GOT3 (cell line): ENCODE measurements at regions not wholly inside any gene's neighbourhood (a gene's known extent, or its start where the extent isn't known, plus 50 kb on each side); places are given as distances from the start of the nearest gene placed in this dataset.
A peak's percentile ranks its signal among the peaks of the same experiment; 100 is the strongest.

ENCODE experiments used
- DNase-seq: peaks from one replicate; lab custom pipeline; 2025; ENCODE audit warnings: mixed read lengths; lab: John Stamatoyannopoulos, UW

- DNase-seq = peak; percentile 4
These were observed 95.1 kb upstream of the PLET1 start for GRCh38 chr11:112355726-112356125.

- no peak for DNase-seq
These were observed 96.8 kb upstream of the PLET1 start for GRCh38 chr11:112357488-112357887.

GRCh38 chr11:112361396-112361795 lies 100.7 kb upstream of the PLET1 start:
- DNase-seq = no peak

GRCh38 chr11:112363527-112363926 lies 102.9 kb upstream of the PLET1 start:
- DNase-seq = no peak

DNA sequence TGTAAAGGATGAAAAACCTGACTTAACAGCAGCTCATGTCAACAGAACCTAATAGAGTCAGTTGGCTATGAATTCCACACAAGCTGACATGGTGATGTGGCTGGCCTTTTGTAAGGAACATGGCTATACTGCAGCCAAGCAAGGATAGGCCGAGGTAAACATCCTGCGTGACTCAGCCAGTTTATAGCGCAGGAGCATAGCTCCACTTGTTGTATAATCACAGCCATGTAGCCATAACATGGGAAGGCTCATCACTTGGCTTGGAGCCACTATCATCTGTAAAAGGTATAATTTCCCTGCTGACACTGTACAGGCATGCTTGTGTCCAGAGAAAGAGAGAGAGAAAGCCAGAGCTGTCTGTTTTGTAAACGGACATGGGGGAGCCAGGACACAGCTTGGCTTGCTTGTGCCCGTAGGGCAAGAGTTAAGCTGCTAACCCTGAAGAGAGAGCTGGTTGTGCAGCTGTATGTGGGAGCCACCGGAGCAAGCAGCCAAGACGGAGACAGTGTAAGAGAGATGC lies 104.4 kb upstream of the PLET1 start:
- no peak for DNase-seq

DNA sequence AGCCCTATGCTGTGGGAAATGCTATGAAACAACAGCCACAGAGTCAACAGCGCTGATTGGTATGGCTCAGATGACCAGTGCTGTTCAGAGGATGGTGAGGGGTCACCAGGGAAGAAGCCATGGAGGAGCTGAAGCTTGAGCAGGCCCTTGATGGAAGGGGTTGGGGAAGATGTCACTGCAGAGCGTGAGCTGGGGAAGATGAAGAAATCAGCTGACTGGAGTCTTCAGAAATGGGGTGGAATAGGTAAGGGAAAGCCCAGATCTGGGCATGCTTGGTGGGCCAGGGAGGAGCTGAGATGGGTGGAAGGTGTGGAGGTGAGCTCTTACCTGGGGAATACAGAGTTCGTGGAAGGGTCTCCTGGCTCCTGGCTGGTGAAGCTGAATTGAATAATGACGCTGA lies 105.4 kb upstream of the PLET1 start:
- no peak for DNase-seq

GRCh38 chr11:112366777-112367176 lies 106.1 kb upstream of the PLET1 start:
- DNase-seq = no peak

- DNase-seq = no peak
These were observed 106.8 kb upstream of the PLET1 start for GRCh38 chr11:112367461-112367860.

DNA sequence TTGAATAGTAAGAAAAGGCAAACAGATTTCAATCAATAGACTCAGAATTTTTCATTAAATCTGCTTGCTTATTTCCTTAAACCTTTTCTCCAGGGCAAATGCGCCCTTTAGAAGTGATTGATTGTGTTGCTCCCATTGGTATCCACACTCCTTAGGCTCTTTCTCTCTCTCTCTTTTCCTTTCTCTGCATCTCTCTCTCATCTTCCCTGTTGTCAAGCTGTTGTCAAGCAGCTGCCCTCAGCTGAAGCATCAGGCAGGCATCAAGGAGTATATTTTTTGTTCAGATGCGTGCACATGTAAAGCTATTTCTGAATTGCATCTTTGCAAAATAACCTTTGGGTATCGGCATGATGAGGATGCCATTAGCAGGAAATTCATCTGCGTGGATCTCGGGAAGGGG lies 107.2 kb upstream of the PLET1 start:
- DNase-seq = no peak

- no peak for DNase-seq
These were observed 107.7 kb upstream of the PLET1 start for GRCh38 chr11:112368381-112368780.

- no peak for DNase-seq
These were observed 108.7 kb upstream of the PLET1 start for GRCh38 chr11:112369374-112369773.

GRCh38 chr11:112369916-112370315 lies 109.3 kb upstream of the PLET1 start:
- no peak for DNase-seq

DNA sequence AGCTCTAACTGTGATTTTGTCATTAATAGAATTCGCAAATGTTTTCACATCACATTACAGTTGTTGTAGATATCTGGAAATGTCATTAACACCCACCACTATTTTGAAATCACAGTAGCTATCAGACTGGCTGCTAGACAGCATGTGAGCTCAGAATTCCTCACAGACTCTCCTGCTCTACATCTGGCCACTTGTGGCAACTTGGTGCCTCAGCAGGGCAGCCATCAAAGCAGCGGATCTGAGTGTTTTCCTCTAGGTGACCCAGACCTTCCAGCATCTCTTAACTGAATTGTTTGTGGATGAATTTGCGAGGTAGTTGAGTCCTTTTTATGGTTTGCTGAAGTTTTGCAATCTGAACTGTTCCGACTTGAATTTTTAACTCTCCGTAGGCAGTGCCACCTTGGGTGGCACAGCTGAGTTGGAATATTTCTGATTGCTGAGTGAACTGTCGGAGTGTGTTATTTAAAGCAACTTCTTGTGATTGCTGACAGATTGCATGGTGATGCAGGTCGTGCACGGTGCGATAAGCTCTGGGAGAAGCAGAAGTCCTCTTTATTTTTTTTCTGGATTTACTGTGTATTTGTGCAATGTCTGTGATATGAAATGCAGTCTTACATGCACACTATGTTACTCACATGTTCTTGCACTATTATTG lies 114.0 kb upstream of the PLET1 start:
- DNase-seq = no peak

DNA sequence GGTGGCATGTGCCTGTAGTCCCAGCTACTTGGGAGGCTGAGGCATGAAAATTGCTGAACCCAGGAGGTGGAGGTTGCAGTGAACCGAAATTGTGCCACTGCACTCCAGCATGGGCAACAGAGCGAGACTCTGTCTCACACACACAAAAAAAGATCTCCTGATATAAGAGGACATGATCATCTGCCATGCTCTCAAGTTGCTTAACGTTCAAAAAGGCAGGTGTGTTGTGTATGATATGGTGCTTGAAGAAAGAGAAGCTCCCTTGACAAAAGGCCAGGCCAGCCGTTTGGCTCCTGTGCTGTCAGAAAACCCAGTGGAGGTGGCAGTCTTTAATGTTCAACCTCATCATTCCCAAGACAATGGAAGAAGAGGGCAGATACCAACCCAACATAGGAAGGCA lies 117.3 kb upstream of the PLET1 start:
- DNase-seq = no peak

GRCh38 chr11:112380464-112380863 lies 119.8 kb upstream of the PLET1 start:
- DNase-seq = no peak

DNA sequence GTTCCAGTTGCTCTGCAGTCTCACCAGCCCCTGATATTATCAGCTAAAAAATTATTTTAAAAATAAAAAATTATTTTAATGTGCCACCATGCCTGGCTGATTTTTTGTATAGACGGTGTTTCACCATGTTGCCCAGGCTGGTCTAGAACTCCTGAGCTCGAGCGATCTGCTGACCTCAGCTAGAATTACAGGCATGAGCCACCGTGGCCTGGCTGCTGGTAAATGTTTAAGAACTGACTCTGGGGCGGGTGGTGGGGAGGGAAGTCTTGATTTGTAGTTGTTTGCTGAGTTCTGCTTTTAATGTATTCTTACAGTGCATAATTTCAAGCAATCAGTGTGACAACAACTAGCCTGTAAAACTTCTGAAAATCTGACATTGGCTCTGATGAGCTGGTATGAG lies 120.9 kb upstream of the PLET1 start:
- no peak for DNase-seq

- no peak for DNase-seq
These were observed 121.9 kb upstream of the PLET1 start for GRCh38 chr11:112382561-112382960.

GRCh38 chr11:112388496-112388895 lies 127.8 kb upstream of the PLET1 start:
- no peak for DNase-seq

DNA sequence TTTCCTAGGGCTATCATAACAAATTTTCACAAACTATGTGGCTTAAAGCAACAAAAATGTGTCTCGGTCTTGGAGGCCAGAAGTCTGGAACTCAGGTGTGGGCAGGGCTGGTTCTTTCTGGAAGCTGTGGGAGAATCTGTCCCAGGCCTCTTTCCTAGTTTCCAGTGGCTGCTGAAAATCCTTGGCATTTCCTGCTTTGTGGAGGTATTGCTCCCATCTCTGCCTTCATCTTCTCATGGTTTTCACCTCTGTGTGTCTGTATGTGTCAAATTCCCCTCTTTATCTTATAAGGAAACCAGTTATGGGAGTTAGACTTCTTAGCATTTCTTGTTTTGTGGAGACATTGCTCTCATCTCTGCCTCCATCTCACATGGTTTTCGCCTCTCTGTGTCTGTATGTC lies 130.4 kb upstream of the PLET1 start:
- DNase-seq = no peak

DNA sequence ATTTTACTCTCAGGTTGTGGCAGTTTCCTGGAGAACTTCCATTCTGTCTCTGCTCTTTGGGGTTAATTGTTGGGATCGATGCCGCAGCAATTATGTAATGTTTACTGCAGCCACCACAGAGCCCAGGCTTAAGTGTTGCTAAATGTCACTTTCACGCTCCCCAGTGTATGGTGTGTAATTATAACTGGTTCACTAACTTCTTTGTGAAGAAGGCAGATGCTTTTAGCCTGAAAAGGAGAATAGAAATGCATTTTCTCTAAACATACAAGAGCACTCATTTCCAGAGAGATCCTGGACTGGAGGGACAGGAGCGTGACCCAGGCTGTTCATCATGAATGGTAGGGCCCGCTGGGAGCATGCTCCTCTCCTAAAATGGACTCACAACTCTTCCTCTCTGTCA lies 132.2 kb upstream of the PLET1 start:
- DNase-seq = no peak

DNA sequence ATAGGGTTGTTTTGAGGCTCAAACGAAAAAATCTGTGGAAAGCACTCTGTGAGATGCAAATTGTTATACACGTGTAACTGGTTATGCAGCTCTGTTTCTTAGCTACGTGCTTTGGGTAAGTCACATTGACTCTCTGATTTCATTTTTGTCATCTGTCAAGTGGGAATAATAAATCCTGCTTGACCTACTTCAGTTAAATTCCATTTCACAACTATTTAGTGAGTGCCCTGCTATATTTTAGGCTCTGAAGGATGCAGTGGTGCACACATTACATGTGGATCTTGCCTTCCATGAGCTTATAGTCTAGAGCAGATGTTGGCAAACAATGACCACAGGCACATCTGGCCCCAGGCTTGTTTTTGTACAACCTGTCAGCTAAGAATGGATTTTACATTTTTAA lies 133.6 kb upstream of the PLET1 start:
- no peak for DNase-seq

- no peak for DNase-seq
These were observed 135.4 kb upstream of the PLET1 start for GRCh38 chr11:112396076-112396475.

GRCh38 chr11:112398798-112399478 lies 138.3 kb upstream of the PLET1 start:
- no peak for DNase-seq
